ENCODE measurements at regions not wholly inside any gene's neighbourhood (a gene's known extent, or its start where the extent isn't known, plus 50 kb on each side); places are given as distances from the start of the nearest gene placed in this dataset.

DNA sequence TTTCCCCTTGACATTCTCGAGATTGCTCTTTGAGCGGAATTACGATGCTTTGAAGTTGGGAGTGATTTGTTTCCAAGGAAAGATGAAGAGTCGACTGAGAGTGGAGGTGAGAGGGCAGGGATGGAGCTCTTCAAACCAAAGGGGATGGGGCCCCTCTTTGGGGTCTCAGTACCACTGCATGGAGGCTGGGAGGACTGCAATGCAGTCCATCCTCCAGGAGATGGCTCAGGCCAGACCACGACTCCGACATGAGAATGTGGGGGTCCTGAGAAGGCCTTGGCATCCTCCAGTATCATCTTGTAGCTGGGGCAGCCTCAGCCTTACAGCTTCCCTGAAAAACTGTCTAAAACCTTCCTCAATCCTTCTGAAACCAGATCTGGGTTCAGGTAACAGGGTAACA, 51.1 kb upstream of the CDKN2AIPNL start:
- TF ChIP-seq, protein P1, sequence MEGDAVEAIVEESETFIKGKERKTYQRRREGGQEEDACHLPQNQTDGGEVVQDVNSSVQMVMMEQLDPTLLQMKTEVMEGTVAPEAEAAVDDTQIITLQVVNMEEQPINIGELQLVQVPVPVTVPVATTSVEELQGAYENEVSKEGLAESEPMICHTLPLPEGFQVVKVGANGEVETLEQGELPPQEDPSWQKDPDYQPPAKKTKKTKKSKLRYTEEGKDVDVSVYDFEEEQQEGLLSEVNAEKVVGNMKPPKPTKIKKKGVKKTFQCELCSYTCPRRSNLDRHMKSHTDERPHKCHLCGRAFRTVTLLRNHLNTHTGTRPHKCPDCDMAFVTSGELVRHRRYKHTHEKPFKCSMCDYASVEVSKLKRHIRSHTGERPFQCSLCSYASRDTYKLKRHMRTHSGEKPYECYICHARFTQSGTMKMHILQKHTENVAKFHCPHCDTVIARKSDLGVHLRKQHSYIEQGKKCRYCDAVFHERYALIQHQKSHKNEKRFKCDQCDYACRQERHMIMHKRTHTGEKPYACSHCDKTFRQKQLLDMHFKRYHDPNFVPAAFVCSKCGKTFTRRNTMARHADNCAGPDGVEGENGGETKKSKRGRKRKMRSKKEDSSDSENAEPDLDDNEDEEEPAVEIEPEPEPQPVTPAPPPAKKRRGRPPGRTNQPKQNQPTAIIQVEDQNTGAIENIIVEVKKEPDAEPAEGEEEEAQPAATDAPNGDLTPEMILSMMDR (IDR thresholded peaks at IDR 0.05) = no peak
- TF ChIP-seq SIN3A (IDR thresholded peaks at IDR 0.05; ENCODE audit: borderline replicate concordance, insufficient read depth, low read depth, low read length) = no peak
